Choroid plexus epithelial cell (primary cell): ENCODE measurements at regions not wholly inside any gene's neighbourhood (a gene's known extent, or its start where the extent isn't known, plus 50 kb on each side); places are given as distances from the start of the nearest gene placed in this dataset.

Experiments used
- DNase-seq: peaks from one replicate; pipeline ENCODE4 v3.0.0-alpha.2; 2010; ENCODE audit warnings: low read depth
- H3K4me3 ChIP-seq: 2 replicates; pipeline ENCODE4 v1.5.1; 2011; ENCODE audit warnings: low read depth, mild to moderate bottlenecking, control low read depth, low read length, moderate library complexity
- CTCF ChIP-seq: conservative IDR thresholded peaks from 2 replicates; pipeline ENCODE4 v1.5.1; 2011; ENCODE audit warnings: low read depth, mild to moderate bottlenecking, control low read depth, inconsistent platforms, low read length, moderate library complexity

- no peak for TF ChIP-seq CTCF
- H3K4me3 ChIP-seq, result no peak overlapping the region
- no peak for DNase-seq
Observed at GRCh38 chr3:65042675-65043074, 354.9 kb upstream of the ADAMTS9 start.

- DNase-seq, result peak; percentile 55
- TF ChIP-seq CTCF, result no peak
- no peak overlapping the region for H3K4me3 ChIP-seq
Observed at GRCh38 chr3:65039754-65040210, 352.0 kb upstream of the ADAMTS9 start.

DNA sequence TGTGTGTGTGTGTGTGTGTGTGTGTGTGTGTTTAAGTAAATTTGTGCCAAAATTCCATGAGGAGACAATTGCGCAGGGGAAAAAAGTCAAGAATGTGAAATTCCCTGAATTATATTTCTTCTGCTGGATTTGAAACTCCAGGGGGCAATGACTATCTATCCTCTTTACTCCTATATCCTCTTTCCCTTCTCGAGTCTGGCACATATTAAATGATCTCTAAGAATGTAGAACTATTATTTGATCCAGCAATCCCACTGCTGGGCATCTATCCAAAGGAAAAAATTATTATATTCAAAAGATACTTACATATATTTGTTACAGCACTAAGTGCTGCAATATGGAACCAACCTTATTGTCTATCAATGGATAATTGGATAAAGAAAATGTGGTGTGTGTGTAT lies 350.1 kb upstream of the ADAMTS9 start:
- DNase-seq, result no peak
- H3K4me3 ChIP-seq, result no peak overlapping the region
- TF ChIP-seq CTCF, result no peak

GRCh38 chr3:65035246-65035645 lies 347.4 kb upstream of the ADAMTS9 start:
- no peak for TF ChIP-seq CTCF
- DNase-seq, result no peak
- no peak overlapping the region for H3K4me3 ChIP-seq

GRCh38 chr3:65033576-65033975 lies 345.8 kb upstream of the ADAMTS9 start:
- no peak overlapping the region for H3K4me3 ChIP-seq
- no peak for TF ChIP-seq CTCF
- DNase-seq, result peak; percentile 22

GRCh38 chr3:65030847-65031463 lies 343.2 kb upstream of the ADAMTS9 start:
- TF ChIP-seq CTCF, result no peak
- peak; percentile 86 for DNase-seq
- no peak overlapping the region for H3K4me3 ChIP-seq

DNA sequence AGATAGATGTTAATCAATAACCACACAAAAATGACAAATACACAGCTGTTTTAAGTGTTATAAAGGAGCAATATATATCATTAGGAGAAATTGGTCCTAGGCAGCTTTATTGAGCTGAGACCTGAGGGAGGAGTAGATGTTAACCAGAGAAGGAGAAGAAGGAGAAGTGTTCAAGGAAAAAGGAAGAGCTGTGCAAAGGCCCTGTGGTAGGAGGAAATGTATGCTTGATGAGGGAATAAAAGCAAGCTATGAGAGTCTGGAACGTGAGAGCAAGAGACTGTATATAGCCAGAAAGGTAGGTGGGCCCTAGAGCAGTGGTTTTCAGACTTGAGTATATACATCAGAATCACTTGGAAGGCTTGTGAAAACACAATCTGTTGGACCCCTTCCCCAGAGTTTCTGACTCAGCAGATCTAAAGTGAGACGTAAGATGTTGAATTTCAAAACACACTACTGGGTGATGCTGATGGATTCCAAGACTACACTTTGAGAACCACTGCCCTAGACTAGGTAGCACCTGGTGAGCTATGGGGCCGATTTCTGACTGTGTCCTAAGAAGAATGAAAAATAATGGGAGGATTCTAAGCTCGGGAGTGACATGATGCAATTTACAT lies 342.3 kb upstream of the ADAMTS9 start:
- TF ChIP-seq CTCF, result no peak
- DNase-seq, result no peak
- no peak overlapping the region for H3K4me3 ChIP-seq
